ENCODE measurements at regions not wholly inside any gene's neighbourhood (a gene's known extent, or its start where the extent isn't known, plus 50 kb on each side); places are given as distances from the start of the nearest gene placed in this dataset.

- dilution Hi-C loops (cut with MboI; ENCODE audit: extremely low pct_ligation_motif_present, low sequenced_read_pairs), result no loop called here
- no peaks in the 10 kb centered on the region for H3K9me1 ChIP-seq (replicated peaks; ENCODE audit: control insufficient read depth, extremely low read depth, insufficient read depth, low read length)
- H3K9me3 ChIP-seq (replicated peaks; ENCODE audit: control insufficient read depth, insufficient read depth, low read length), result peaks cover 2% of the 10 kb centered on the region
These were observed 516.8 kb upstream of the FAT3 start for GRCh38 chr11:91707652-91708482.

More at GRCh38 chr11:91707652-91708482, 516.8 kb upstream of the FAT3 start:
- no peaks in the 10 kb centered on the region for H3K36me3 ChIP-seq (ENCODE audit: control insufficient read depth in 2 of 2, extremely low read depth in 1 of 2, insufficient read depth in 2 of 2, low read length in 2 of 2)
- TF ChIP-seq GATA2 (IDR thresholded peaks at IDR 0.05; ENCODE audit: insufficient read depth, insufficient read length, low read depth, low read length) (no peak), JUN (IDR thresholded peaks at IDR 0.05; ENCODE audit: borderline replicate concordance, insufficient read depth, insufficient read length, low read depth) (no peak), POLR2A (IDR thresholded peaks at IDR 0.05; ENCODE audit: low read depth, low read length) (no peak), EZH2 (IDR thresholded peaks at IDR 0.05; ENCODE audit: borderline replicate concordance, low read depth, low read length, severe bottlenecking) (no peak), CTCF (IDR thresholded peaks at IDR 0.05; ENCODE audit: extremely low read depth in 1 of 2, insufficient read depth in 1 of 2, low read depth in 1 of 2, low read length in 2 of 2) (no peak), MYC (IDR thresholded peaks at IDR 0.05; ENCODE audit: low read depth, low read length) (no peak)
- POLR2A ChIA-PET, result no interaction called here
- H3K27ac ChIP-seq (ENCODE audit: insufficient read depth, low read depth, low read length), result no peak overlapping the region
- no peaks in the 10 kb centered on the region for H4K20me1 ChIP-seq (replicated peaks; ENCODE audit: control insufficient read depth, extremely low read depth, insufficient read depth, low read length)
- no peak overlapping the region for H3K4me3 ChIP-seq (replicated peaks in 1 of 3; ENCODE audit: insufficient read depth in 1 of 3, low read depth in 1 of 3, low read length in 3 of 3)
- H2AFZ ChIP-seq (ENCODE audit: low read depth, low read length), result no peak overlapping the region
- H3K79me2 ChIP-seq (ENCODE audit: control insufficient read depth, insufficient read depth, low read length), result no peaks in the 10 kb centered on the region
- no peak overlapping the region for H3K4me2 ChIP-seq (ENCODE audit: insufficient read depth, low read length)
- BruUV-seq (replicated peaks), result no TSS peak
- intact Hi-C loops (cut with micrococcal nuclease), result no loop called here
- no peak overlapping the region for H3K9ac ChIP-seq (replicated peaks; ENCODE audit: extremely low read depth, insufficient read depth, low read length)
- DNase-seq (ENCODE audit: low read depth, low spot score), result no peak
- FAIRE-seq, result no peak
- no peaks in the 10 kb centered on the region for H3K4me1 ChIP-seq (ENCODE audit: control insufficient read depth, extremely low read depth, insufficient read depth, low read length)
- H3K27me3 ChIP-seq (ENCODE audit: control insufficient read depth in 2 of 2, insufficient read depth in 2 of 2, low read length in 2 of 2), result no peaks in the 10 kb centered on the region
- CTCF ChIA-PET, result no interaction called here

Data from endothelial cell of umbilical vein (primary cell).